ENCODE measurements at regions not wholly inside any gene's neighbourhood (a gene's known extent, or its start where the extent isn't known, plus 50 kb on each side); places are given as distances from the start of the nearest gene placed in this dataset.

DNA sequence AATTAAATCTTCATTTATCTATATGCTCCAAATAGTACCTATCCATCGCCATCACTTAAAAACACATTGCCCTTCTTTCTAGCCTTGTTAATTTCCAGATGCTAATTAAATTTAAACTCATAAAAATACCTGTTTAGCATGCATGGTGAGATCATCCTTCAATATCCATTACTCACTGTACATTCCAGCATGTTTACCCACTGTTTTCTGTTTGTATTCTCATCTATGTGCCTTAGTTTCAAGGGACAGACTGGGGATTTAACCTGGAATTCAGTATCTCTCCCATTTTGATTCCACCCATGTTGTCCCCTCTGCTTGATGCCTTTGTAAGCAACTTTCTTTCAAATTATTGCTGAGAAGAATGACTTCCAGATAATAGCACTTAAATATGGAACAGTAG, 208.0 kb downstream of the SPTSSA start:
- no peak overlapping the region for H3K4me2 ChIP-seq (ENCODE audit: low read length)

GRCh38 chr14:34252227-34252626, 209.8 kb downstream of the SPTSSA start:
- Histone ChIP-seq H3K36me3 (replicated peaks; ENCODE audit: low read depth, low read length) (no peaks in the 10 kb centered on the region), H4K20me1 (ENCODE audit: insufficient read depth, low read length) (no peaks in the 10 kb centered on the region), H3K9ac (ENCODE audit: low read length) (no peak overlapping the region), H3K9me3 (ENCODE audit: insufficient read depth, low read length) (no peaks in the 10 kb centered on the region), H3K27ac (ENCODE audit: low read length) (no peak overlapping the region), H2AFZ (ENCODE audit: low read depth, low read length) (no peak overlapping the region), H3K27me3 (ENCODE audit: low read depth, low read length) (no peaks in the 10 kb centered on the region), H3K79me2 (ENCODE audit: low read length) (no peaks in the 10 kb centered on the region), H3K4me3 (ENCODE audit: low read length) (no peak overlapping the region), H3K4me2 (ENCODE audit: low read length) (no peak overlapping the region), H3K4me1 (ENCODE audit: low read length) (no peaks in the 10 kb centered on the region)
- TF ChIP-seq EZH2phosphoT487 (IDR thresholded peaks at IDR 0.05; ENCODE audit: low read depth) = no peak
- TF ChIP-seq, protein P1, sequence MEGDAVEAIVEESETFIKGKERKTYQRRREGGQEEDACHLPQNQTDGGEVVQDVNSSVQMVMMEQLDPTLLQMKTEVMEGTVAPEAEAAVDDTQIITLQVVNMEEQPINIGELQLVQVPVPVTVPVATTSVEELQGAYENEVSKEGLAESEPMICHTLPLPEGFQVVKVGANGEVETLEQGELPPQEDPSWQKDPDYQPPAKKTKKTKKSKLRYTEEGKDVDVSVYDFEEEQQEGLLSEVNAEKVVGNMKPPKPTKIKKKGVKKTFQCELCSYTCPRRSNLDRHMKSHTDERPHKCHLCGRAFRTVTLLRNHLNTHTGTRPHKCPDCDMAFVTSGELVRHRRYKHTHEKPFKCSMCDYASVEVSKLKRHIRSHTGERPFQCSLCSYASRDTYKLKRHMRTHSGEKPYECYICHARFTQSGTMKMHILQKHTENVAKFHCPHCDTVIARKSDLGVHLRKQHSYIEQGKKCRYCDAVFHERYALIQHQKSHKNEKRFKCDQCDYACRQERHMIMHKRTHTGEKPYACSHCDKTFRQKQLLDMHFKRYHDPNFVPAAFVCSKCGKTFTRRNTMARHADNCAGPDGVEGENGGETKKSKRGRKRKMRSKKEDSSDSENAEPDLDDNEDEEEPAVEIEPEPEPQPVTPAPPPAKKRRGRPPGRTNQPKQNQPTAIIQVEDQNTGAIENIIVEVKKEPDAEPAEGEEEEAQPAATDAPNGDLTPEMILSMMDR (IDR thresholded peaks at IDR 0.05; ENCODE audit: low read depth, low read length) = no peak

More for the DNA sequence above, 208.0 kb downstream of the SPTSSA start:
- H3K4me1 ChIP-seq (ENCODE audit: low read length) = no peaks in the 10 kb centered on the region
- H3K9me3 ChIP-seq (ENCODE audit: insufficient read depth, low read length) = no peaks in the 10 kb centered on the region
- no peak overlapping the region for H3K27ac ChIP-seq (ENCODE audit: low read length)
- TF ChIP-seq, protein P1 (IDR thresholded peaks at IDR 0.05; ENCODE audit: low read depth, low read length) = no peak
- no peak for TF ChIP-seq EZH2phosphoT487 (IDR thresholded peaks at IDR 0.05; ENCODE audit: low read depth)
- peaks cover 11% of the 10 kb centered on the region; the same call in 1 of the 2 replicates for H3K27me3 ChIP-seq (ENCODE audit: low read depth, low read length)
- H3K4me3 ChIP-seq (ENCODE audit: low read length) = no peak overlapping the region
- H3K9ac ChIP-seq (ENCODE audit: low read length) = no peak overlapping the region
- H4K20me1 ChIP-seq (ENCODE audit: insufficient read depth, low read length) = no peaks in the 10 kb centered on the region
- no peaks in the 10 kb centered on the region for H3K79me2 ChIP-seq (ENCODE audit: low read length)
- no peaks in the 10 kb centered on the region for H3K36me3 ChIP-seq (replicated peaks; ENCODE audit: low read depth, low read length)
- no peak overlapping the region for H2AFZ ChIP-seq (ENCODE audit: low read depth, low read length)

DNA sequence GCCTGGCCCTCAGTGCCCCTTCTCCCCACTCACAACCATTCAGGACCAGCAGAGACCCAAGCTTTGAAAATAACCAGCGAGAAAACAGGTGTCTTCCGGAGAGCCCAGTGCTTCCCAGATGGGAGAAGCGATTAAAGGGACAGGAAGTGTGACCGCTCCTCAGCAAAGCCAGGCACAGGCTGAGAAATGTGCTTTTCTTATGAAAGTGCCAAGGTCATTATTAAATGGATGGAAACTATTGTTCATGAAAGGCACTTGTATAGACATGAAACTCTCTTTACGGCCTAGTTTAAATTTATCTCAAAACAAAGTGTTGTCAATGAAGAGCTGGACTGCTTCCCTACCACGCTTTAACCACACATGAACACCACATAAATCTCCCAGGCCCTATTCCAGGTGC, 210.4 kb downstream of the SPTSSA start:
- TF ChIP-seq, protein P1 (IDR thresholded peaks at IDR 0.05; ENCODE audit: low read depth, low read length) = no peak
- no peak for TF ChIP-seq EZH2phosphoT487 (IDR thresholded peaks at IDR 0.05; ENCODE audit: low read depth)
- H3K27ac ChIP-seq (ENCODE audit: low read length) = no peak overlapping the region

GRCh38 chr14:34250959-34251358, 211.1 kb downstream of the SPTSSA start:
- H3K27me3 ChIP-seq (ENCODE audit: low read depth, low read length) = no peaks in the 10 kb centered on the region
- H3K4me2 ChIP-seq (ENCODE audit: low read length) = no peak overlapping the region
- no peak overlapping the region for H2AFZ ChIP-seq (ENCODE audit: low read depth, low read length)
- no peak overlapping the region for H3K27ac ChIP-seq (ENCODE audit: low read length)
- H4K20me1 ChIP-seq (ENCODE audit: insufficient read depth, low read length) = no peaks in the 10 kb centered on the region
- H3K9ac ChIP-seq (ENCODE audit: low read length) = no peak overlapping the region
- TF ChIP-seq, protein P1 (IDR thresholded peaks at IDR 0.05; ENCODE audit: low read depth, low read length) = no peak
- TF ChIP-seq EZH2phosphoT487 (IDR thresholded peaks at IDR 0.05; ENCODE audit: low read depth) = no peak
- no peaks in the 10 kb centered on the region for H3K79me2 ChIP-seq (ENCODE audit: low read length)
- H3K9me3 ChIP-seq (ENCODE audit: insufficient read depth, low read length) = no peaks in the 10 kb centered on the region
- no peaks in the 10 kb centered on the region for H3K4me1 ChIP-seq (ENCODE audit: low read length)
- no peaks in the 10 kb centered on the region for H3K36me3 ChIP-seq (replicated peaks; ENCODE audit: low read depth, low read length)
- H3K4me3 ChIP-seq (ENCODE audit: low read length) = no peak overlapping the region

More for the DNA sequence above, 210.4 kb downstream of the SPTSSA start:
- Histone ChIP-seq H2AFZ (ENCODE audit: low read depth, low read length) (no peak overlapping the region), H3K9me3 (ENCODE audit: insufficient read depth, low read length) (no peaks in the 10 kb centered on the region), H3K9ac (ENCODE audit: low read length) (no peak overlapping the region), H3K4me2 (ENCODE audit: low read length) (no peak overlapping the region), H3K27me3 (ENCODE audit: low read depth, low read length) (no peaks in the 10 kb centered on the region), H3K36me3 (replicated peaks; ENCODE audit: low read depth, low read length) (no peaks in the 10 kb centered on the region), H4K20me1 (ENCODE audit: insufficient read depth, low read length) (no peaks in the 10 kb centered on the region), H3K79me2 (ENCODE audit: low read length) (no peaks in the 10 kb centered on the region), H3K4me3 (ENCODE audit: low read length) (no peak overlapping the region), H3K4me1 (ENCODE audit: low read length) (no peaks in the 10 kb centered on the region)

Data from OCI-LY3 (cell line).